ENCODE measurements at regions not wholly inside any gene's neighbourhood (a gene's known extent, or its start where the extent isn't known, plus 50 kb on each side); places are given as distances from the start of the nearest gene placed in this dataset.

DNA sequence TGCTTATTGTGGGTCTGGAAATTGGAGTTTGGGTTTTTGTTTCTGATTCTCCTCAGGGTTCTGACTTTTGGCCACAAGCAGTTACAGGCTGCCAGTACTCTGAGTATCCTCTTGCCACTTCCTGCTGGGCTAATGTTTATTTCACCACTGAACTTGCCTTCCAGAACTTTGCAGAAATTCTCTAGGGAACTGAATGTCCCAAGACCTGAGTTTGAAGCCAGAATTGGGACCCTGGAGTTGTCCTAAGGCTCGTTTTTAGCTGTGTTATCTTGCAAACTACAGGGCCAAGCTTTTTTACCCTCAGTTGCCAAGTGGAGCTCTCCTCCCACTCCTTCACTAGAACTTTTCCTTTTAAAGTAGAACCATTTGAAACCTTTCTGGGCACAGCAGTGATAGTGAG is 89.9 kb downstream of the FAT3 start:
- 25% methylated on average over 1 of the region's 1 CpG for WGBS
- H3K4me3 ChIP-seq (ENCODE audit: low read depth in 1 of 3, low read length in 3 of 3), result no peak overlapping the region
- no peak overlapping the region for H3K9ac ChIP-seq (ENCODE audit: low read depth in 1 of 2, low read length in 2 of 2)
- TF ChIP-seq SP1 (IDR thresholded peaks at IDR 0.05), result peak; percentile 25
- TF ChIP-seq NR2F2 (IDR thresholded peaks at IDR 0.05), result peak; percentile 73
- TF ChIP-seq, protein P1, sequence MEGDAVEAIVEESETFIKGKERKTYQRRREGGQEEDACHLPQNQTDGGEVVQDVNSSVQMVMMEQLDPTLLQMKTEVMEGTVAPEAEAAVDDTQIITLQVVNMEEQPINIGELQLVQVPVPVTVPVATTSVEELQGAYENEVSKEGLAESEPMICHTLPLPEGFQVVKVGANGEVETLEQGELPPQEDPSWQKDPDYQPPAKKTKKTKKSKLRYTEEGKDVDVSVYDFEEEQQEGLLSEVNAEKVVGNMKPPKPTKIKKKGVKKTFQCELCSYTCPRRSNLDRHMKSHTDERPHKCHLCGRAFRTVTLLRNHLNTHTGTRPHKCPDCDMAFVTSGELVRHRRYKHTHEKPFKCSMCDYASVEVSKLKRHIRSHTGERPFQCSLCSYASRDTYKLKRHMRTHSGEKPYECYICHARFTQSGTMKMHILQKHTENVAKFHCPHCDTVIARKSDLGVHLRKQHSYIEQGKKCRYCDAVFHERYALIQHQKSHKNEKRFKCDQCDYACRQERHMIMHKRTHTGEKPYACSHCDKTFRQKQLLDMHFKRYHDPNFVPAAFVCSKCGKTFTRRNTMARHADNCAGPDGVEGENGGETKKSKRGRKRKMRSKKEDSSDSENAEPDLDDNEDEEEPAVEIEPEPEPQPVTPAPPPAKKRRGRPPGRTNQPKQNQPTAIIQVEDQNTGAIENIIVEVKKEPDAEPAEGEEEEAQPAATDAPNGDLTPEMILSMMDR (IDR thresholded peaks at IDR 0.05; ENCODE audit: low read depth, low read length, missing input control), result no peak
- TF ChIP-seq TAF1 (conservative IDR thresholded peaks at IDR 0.05), result no peak
- no peaks in the 10 kb centered on the region for H3K4me1 ChIP-seq (ENCODE audit: control insufficient read depth in 4 of 4, insufficient read depth in 4 of 4, low read length in 3 of 4)
- no peaks in the 10 kb centered on the region for H3K27me3 ChIP-seq (ENCODE audit: control insufficient read depth in 4 of 4, insufficient read depth in 4 of 4, low read length in 3 of 4)
- H3K27ac ChIP-seq (ENCODE audit: low read depth in 1 of 2, low read length in 2 of 2), result no peak overlapping the region
- DNase-seq (ENCODE audit: low spot score), result no peak
- H3K9me3 ChIP-seq (ENCODE audit: control insufficient read depth in 4 of 4, low read length in 3 of 4), result no peaks in the 10 kb centered on the region
- H3K36me3 ChIP-seq (ENCODE audit: control insufficient read depth in 4 of 4, insufficient read depth in 3 of 4, low read depth in 1 of 4, low read length in 3 of 4), result no peaks in the 10 kb centered on the region

GRCh38 chr11:92316106-92316809 is 91.6 kb downstream of the FAT3 start:
- Histone ChIP-seq H3K9ac (ENCODE audit: low read depth in 1 of 2, low read length in 2 of 2) (no peak overlapping the region), H3K4me3 (ENCODE audit: low read depth in 1 of 3, low read length in 3 of 3) (no peak overlapping the region), H3K36me3 (ENCODE audit: control insufficient read depth in 4 of 4, insufficient read depth in 3 of 4, low read depth in 1 of 4, low read length in 3 of 4) (no peaks in the 10 kb centered on the region), H3K27me3 (ENCODE audit: control insufficient read depth in 4 of 4, insufficient read depth in 4 of 4, low read length in 3 of 4) (no peaks in the 10 kb centered on the region), H3K4me1 (ENCODE audit: control insufficient read depth in 4 of 4, insufficient read depth in 4 of 4, low read length in 3 of 4) (no peaks in the 10 kb centered on the region), H3K27ac (ENCODE audit: low read depth in 1 of 2, low read length in 2 of 2) (no peak overlapping the region), H3K9me3 (ENCODE audit: control insufficient read depth in 4 of 4, low read length in 3 of 4) (no peaks in the 10 kb centered on the region)
- 83% methylated on average over 4 of the region's 4 CpGs for WGBS
- TF ChIP-seq NR2F2 (IDR thresholded peaks at IDR 0.05) (no peak), YY1 (IDR thresholded peaks at IDR 0.05) (no peak), REST (IDR thresholded peaks at IDR 0.05) (no peak), RXRA (IDR thresholded peaks at IDR 0.05) (no peak), FOXA2 (IDR thresholded peaks at IDR 0.05) (no peak), HNF4G (IDR thresholded peaks at IDR 0.05) (no peak), HNF4A (conservative IDR thresholded peaks at IDR 0.05) (no peak)
- TF ChIP-seq, protein P1 (IDR thresholded peaks at IDR 0.05; ENCODE audit: low read depth, low read length, missing input control), result no peak
- no peak for DNase-seq (ENCODE audit: low spot score)

All from liver (tissue), 8 donors.